Esophagus (tissue), 2 donors: ENCODE measurements at regions not wholly inside any gene's neighbourhood (a gene's known extent, or its start where the extent isn't known, plus 50 kb on each side); places are given as distances from the start of the nearest gene placed in this dataset.
A peak's percentile ranks its signal among the peaks of the same experiment; 100 is the strongest.

ENCODE experiments used
- H3K27ac ChIP-seq, 2 donors: one replicate each; pipeline ENCODE4 v1.5.1; 2013; ENCODE audit warnings: low read depth in 2 of 2, mild to moderate bottlenecking in 2 of 2, inconsistent platforms in 1 of 2, low read length in 1 of 2, moderate library complexity in 1 of 2
- H3K27me3 ChIP-seq, 2 donors: one replicate each; pipeline ENCODE4 v1.6.1; 2013; ENCODE audit warnings: low read length in 2 of 2, control low read depth in 1 of 2, mild to moderate bottlenecking in 1 of 2; ENCODE audit not compliant: insufficient read depth in 2 of 2, control insufficient read depth in 1 of 2
- H3K36me3 ChIP-seq, 2 donors: one replicate each; pipeline ENCODE4 v1.6.1; 2013; ENCODE audit warnings: low read length in 1 of 2; ENCODE audit not compliant: control insufficient read depth in 2 of 2, insufficient read depth in 2 of 2
- H3K4me1 ChIP-seq, 2 donors: one replicate each; pipeline ENCODE4 v1.6.1; 2013; ENCODE audit warnings: low read length in 1 of 2; ENCODE audit not compliant: control insufficient read depth in 2 of 2, insufficient read depth in 2 of 2
- H3K4me3 ChIP-seq, 2 donors: one replicate each; pipeline ENCODE4 v1.5.1; 2013; ENCODE audit warnings: low read length in 2 of 2, mild to moderate bottlenecking in 2 of 2, low read depth in 1 of 2, moderate library complexity in 1 of 2
- H3K9me3 ChIP-seq, 2 donors: one replicate each; pipeline ENCODE4 v1.6.1; 2013; ENCODE audit warnings: mild to moderate bottlenecking in 2 of 2, low read depth in 1 of 2, low read length in 1 of 2, moderate library complexity in 1 of 2; ENCODE audit not compliant: control insufficient read depth in 2 of 2, insufficient read depth in 1 of 2
- WGBS, 2 donors: extraction: QIAGEN DNeasy Blood & Tissue Kit; methylation state at CpG; one replicate each; pipeline ENCODE4 v1.1.7; 2013; 5-methylcytosine and 5-hydroxymethylcytosine counted together
- donor health status: healthy with polysubstance abuse.
- donor health status: Bipolar disorder and iron deficiency.

DNA sequence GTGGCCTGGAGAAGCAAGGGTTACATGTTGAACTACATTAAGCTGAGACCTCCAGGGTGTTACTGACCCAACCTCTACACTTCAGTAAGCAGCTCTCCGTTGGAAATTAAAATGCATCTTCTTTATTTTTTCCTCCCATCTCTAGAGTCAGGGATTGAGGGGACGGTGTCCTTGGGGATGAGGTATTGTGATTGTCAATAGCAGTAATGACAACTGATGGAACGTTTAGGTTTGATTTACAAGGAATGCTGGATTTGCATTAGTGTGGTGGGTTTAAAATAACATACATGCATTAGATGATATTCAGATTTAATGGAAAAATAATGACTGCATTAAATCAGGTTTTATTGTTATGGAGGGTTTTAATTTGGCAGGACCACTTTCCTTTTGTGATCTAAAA, 82.9 kb upstream of the NTRK2 start:
- Histone ChIP-seq H3K4me1 (peaks cover 0 to 4% of the 10 kb centered on the region in 2 donors), H3K27ac (no peak overlapping the region), H3K27me3 (no peaks in the 10 kb centered on the region), H3K9me3 (no peaks in the 10 kb centered on the region), H3K36me3 (no peaks in the 10 kb centered on the region), H3K4me3 (no peak overlapping the region)
- WGBS, 2 donors: 68 to 73% methylated on average over 3 of the region's 3 CpGs

DNA sequence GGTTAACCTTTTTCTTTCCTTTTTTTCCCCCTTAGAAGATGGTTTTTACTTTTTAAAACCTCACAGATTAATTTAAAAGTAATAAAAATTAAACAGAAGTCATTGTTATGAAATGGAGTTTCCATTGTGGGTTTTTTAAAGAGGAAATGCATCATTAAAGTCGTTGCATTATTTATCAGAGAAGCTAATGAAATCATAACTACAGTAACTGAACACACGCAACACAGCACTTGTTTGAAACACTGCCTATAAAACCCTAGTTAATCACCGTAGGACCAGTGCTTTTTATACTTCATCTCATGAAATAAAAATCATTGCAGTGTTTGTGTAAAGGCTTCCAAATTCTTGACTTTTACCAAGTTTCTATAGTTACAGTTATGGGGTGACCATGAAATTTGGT, 82.4 kb upstream of the NTRK2 start:
- H3K9me3 ChIP-seq: no peaks in the 10 kb centered on the region
- H3K36me3 ChIP-seq: no peaks in the 10 kb centered on the region
- 67 to 69% methylated on average over 3 of the region's 3 CpGs for WGBS, 2 donors
- no peak overlapping the region for H3K27ac ChIP-seq
- H3K4me3 ChIP-seq: no peak overlapping the region
- H3K27me3 ChIP-seq: no peaks in the 10 kb centered on the region
- H3K4me1 ChIP-seq: peaks cover 0 to 4% of the 10 kb centered on the region in 2 donors

DNA sequence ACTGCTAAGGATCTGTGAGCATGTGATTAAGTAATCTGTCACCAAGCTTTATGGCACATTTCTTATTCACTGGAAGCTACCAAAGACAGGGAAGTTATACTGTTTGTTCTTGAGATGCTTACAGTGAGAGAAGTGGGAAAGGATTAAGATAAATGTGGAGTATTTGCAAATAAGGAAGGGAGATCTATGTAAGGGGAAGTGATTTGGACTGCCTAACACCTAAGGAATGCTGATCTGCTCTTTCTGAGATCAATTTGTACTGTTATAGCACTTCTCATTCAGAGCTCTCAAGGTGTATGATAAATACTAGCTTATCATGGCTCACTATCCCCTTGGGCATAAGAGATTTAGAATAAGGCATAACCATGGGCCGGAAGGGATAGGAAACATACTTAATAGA, 80.0 kb upstream of the NTRK2 start:
- Histone ChIP-seq H3K4me1 (peaks cover 0 to 7% of the 10 kb centered on the region in 2 donors), H3K4me3 (no peak overlapping the region), H3K9me3 (no peaks in the 10 kb centered on the region), H3K27me3 (no peaks in the 10 kb centered on the region), H3K36me3 (no peaks in the 10 kb centered on the region), H3K27ac (no peak overlapping the region)
- 55 to 72% methylated on average over 1 of the region's 1 CpG for WGBS, 2 donors

DNA sequence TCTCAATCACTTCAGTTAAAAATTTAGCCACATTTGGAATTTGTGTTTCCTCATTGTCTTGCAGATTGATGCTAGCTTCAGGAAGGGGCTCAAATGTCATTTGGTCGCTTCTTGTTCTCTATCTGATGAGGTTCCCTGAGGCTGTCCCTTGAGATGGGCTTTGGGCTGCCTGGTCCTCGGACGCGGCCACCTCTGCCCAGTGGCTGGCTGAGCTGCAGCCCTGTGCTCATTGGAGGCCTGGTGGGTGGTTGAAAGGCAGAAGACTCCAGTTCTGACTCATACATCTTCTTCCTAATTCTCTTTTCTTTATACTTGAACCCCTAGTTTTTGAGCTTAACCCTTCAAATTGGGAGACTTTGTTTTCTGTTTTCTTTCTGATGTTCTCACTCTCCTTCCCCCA, 78.8 kb upstream of the NTRK2 start:
- H3K4me1 ChIP-seq: peaks cover 0 to 7% of the 10 kb centered on the region in 2 donors
- no peaks in the 10 kb centered on the region for H3K9me3 ChIP-seq
- H3K27ac ChIP-seq: no peak overlapping the region
- no peaks in the 10 kb centered on the region for H3K36me3 ChIP-seq
- WGBS, 2 donors: 91 to 92% methylated on average over 4 of the region's 4 CpGs
- H3K27me3 ChIP-seq: no peaks in the 10 kb centered on the region
- H3K4me3 ChIP-seq: no peak overlapping the region

DNA sequence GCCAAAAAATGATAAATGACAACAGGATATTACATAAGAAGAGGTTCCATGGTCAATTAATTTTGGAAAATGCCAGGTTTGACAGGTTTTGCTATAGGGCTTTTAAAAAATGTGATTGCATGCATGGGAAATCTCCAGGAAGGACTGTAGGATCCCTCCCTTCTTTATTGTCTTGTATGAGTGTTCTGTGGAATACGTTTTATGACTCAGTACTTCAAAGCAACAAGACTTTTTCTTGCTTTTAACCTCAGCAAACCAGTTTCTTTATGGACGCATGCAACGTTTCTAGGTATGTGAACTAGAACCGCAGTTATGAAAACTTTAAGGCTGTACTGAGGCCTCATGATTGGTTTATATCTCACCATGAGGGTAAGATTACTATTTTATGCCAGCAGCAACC, 76.6 kb upstream of the NTRK2 start:
- Histone ChIP-seq H3K27me3 (no peaks in the 10 kb centered on the region), H3K9me3 (no peaks in the 10 kb centered on the region), H3K4me3 (no peak overlapping the region), H3K27ac (peak overlapping the region; percentile 59 to 80), H3K4me1 (peaks cover 0 to 7% of the 10 kb centered on the region in 2 donors), H3K36me3 (no peaks in the 10 kb centered on the region)
- WGBS, 2 donors: 54 to 58% methylated on average over 4 of the region's 4 CpGs

DNA sequence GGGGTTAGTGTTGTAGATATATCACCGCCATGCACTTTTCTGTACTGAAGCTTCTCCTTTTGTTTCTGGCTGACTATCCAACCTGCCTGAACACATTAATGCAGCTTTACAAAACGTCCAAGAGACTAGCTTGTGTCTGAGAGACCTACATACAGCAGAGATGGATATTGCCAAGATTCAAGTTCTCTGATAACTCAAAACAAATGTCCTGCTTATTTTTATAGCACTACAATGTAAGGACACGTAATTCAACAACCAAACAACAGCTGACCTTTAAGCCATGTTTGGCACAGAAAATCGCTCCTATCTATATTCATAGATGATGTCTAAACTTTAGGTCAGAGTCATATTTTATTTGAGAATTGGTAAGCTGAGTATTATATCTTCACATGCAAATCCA, 76.2 kb upstream of the NTRK2 start:
- Histone ChIP-seq H3K27me3 (no peaks in the 10 kb centered on the region), H3K36me3 (no peaks in the 10 kb centered on the region), H3K4me3 (no peak overlapping the region), H3K4me1 (peaks cover 0 to 7% of the 10 kb centered on the region in 2 donors), H3K27ac (peak overlapping the region in 1 of 2 donors; percentile 59), H3K9me3 (no peaks in the 10 kb centered on the region)
- 35 to 46% methylated on average over 4 of the region's 4 CpGs for WGBS, 2 donors

DNA sequence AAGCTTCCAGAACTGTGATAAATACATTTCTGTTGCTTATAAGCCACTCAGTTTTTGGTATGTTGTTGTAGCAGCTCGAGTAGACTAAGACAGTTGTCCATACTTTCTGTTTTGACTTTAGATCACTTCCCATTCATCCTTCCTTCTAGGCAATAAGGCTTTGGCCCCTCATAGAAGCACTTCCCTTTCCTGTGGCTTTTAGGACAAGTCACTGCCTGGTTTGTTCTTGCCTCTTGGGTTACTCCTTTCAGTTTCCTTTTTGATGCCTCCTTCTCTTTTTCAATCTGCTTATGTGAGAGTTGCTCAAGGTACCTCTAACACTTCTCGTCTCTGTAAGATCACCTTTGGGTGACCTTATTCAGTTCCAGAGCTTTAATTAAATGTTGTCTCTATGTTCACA, 72.4 kb upstream of the NTRK2 start:
- Histone ChIP-seq H3K4me3 (no peak overlapping the region), H3K9me3 (no peaks in the 10 kb centered on the region), H3K4me1 (peaks cover 0 to 4% of the 10 kb centered on the region in 2 donors), H3K27me3 (no peaks in the 10 kb centered on the region), H3K27ac (no peak overlapping the region), H3K36me3 (no peaks in the 10 kb centered on the region)
- WGBS, 2 donors: 31 to 38% methylated on average over 2 of the region's 2 CpGs

DNA sequence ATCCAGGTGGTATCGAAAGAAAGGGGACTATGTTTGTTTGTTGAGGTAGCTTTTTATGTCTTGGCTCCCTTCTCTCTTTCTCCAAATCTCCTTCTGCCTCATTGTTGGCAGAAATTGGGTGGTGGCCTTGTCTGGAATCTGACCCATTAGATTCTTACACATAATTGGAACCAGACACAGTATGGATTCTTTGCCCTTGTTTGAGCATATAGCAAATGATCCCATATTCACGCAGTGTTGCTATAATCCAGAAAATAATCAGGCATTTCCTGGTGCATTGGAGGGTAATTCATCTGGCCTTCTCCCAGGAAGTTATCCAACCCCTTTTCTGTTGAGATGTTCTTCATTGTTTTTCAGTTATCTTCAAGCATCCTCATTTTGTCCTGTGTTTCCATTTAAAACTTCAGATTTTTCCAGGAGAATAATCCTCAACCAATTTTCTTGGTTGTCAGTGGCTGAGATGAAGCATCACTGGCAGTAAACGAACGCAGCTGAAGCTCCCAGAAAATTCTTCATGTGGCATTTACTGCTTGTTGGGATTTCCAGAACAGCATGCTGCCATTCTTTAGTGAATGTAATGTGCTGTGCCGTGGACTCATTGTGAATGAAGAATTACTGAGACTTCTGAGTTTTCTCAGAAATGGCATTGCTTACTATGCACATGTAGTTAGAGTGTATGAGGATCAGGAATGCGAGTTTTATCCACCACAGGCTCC, 70.5 kb upstream of the NTRK2 start:
- WGBS, 2 donors: 82 to 83% methylated on average over 6 of the region's 6 CpGs
- Histone ChIP-seq H3K4me1 (no peaks in the 10 kb centered on the region), H3K9me3 (no peaks in the 10 kb centered on the region), H3K36me3 (no peaks in the 10 kb centered on the region), H3K27ac (no peak overlapping the region), H3K27me3 (no peaks in the 10 kb centered on the region), H3K4me3 (no peak overlapping the region)

DNA sequence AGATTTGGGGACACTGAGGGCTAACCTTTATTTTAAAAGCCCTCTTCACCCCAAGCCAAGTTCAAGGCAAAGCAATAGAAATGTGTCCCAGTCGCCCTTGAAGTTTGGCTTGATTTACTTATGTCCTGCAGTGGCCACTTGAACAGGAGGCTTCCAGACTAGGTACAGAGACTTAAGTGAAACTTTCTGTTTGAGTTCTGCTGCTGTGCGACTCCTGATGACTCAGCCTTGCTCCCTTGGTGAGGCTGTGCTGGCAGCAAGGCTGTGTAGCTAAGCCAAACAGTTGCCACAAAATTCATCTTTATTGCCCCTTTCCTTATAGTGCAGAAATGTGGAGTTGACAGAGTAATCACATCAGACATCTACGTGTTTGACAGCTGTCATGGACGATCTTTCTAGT, 68.8 kb upstream of the NTRK2 start:
- Histone ChIP-seq H3K27me3 (no peaks in the 10 kb centered on the region), H3K4me1 (no peaks in the 10 kb centered on the region), H3K36me3 (no peaks in the 10 kb centered on the region), H3K4me3 (no peak overlapping the region), H3K9me3 (no peaks in the 10 kb centered on the region), H3K27ac (no peak overlapping the region)
- 50 to 70% methylated on average over 4 of the region's 4 CpGs for WGBS, 2 donors

DNA sequence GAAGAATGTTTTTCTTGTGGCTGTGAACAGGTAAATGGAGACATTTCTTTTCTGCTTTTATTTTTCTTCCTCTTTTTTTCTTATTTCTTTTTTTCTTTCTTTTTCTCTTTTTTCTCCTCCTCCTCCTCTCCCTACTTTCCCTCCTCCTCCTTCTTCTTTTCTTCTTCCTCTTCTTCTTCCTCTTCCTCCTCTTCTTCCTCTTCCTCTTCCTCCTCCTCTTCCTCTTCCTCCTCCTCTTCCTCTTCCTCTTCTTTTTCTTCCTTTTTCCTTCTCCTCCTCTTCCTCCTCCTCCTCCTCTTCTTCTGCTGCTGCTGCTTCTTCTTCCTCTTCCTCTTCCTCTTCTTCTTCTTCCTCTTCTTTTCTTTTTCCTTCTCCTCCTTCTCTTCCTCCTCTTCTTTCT, 65.3 kb upstream of the NTRK2 start:
- Histone ChIP-seq H3K27ac (no peak overlapping the region), H3K4me1 (no peaks in the 10 kb centered on the region), H3K4me3 (no peak overlapping the region), H3K36me3 (no peaks in the 10 kb centered on the region), H3K27me3 (no peaks in the 10 kb centered on the region), H3K9me3 (no peaks in the 10 kb centered on the region)
